ENCODE measurements at regions not wholly inside any gene's neighbourhood (a gene's known extent, or its start where the extent isn't known, plus 50 kb on each side); places are given as distances from the start of the nearest gene placed in this dataset.

DNA sequence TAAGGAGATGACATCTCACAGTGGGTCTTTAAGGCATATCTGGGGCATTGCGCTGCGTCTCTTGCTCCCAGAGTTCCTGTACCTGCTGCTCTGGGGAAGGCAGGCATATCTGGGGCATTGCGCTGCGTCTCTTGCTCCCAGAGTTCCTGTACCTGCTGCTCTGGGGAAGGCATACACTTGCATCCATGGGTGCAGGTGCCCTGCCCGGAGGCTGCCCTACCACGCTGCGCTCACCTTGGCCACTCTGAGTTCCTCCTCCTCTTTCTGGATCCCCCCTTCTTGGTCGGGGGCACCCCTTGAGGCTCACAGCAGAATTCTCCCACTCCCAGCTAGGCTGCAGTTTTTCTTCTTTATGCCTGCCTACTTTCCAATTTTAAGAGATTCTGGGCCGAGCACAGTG is 60.9 kb upstream of the TMTC4 start:
- Mint-ChIP-seq H3K4me1 (ENCODE audit: low read depth, unreplicated experiment) (peaks cover 5% of the 10 kb centered on the region), H3K9me3 (ENCODE audit: unreplicated experiment) (peaks cover 3% of the 10 kb centered on the region), H3K27ac (ENCODE audit: unreplicated experiment) (no peak overlapping the region), H3K27me3 (ENCODE audit: unreplicated experiment) (peaks cover 3% of the 10 kb centered on the region), H3K4me3 (ENCODE audit: unreplicated experiment) (no peak overlapping the region), H3K36me3 (ENCODE audit: unreplicated experiment) (peaks cover 14% of the 10 kb centered on the region)
- no peak for DNase-seq
- TF ChIP-seq, protein P1, sequence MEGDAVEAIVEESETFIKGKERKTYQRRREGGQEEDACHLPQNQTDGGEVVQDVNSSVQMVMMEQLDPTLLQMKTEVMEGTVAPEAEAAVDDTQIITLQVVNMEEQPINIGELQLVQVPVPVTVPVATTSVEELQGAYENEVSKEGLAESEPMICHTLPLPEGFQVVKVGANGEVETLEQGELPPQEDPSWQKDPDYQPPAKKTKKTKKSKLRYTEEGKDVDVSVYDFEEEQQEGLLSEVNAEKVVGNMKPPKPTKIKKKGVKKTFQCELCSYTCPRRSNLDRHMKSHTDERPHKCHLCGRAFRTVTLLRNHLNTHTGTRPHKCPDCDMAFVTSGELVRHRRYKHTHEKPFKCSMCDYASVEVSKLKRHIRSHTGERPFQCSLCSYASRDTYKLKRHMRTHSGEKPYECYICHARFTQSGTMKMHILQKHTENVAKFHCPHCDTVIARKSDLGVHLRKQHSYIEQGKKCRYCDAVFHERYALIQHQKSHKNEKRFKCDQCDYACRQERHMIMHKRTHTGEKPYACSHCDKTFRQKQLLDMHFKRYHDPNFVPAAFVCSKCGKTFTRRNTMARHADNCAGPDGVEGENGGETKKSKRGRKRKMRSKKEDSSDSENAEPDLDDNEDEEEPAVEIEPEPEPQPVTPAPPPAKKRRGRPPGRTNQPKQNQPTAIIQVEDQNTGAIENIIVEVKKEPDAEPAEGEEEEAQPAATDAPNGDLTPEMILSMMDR (IDR thresholded peaks at IDR 0.05; ENCODE audit: partially characterized antibody, unreplicated experiment): no peak

GRCh38 chr13:100734194-100734720 is 59.7 kb upstream of the TMTC4 start:
- no peak for DNase-seq
- Mint-ChIP-seq H3K4me1 (ENCODE audit: low read depth, unreplicated experiment) (peaks cover 2% of the 10 kb centered on the region), H3K27me3 (ENCODE audit: unreplicated experiment) (peaks cover 3% of the 10 kb centered on the region), H3K9me3 (ENCODE audit: unreplicated experiment) (peaks cover 3% of the 10 kb centered on the region), H3K4me3 (ENCODE audit: unreplicated experiment) (no peak overlapping the region), H3K36me3 (ENCODE audit: unreplicated experiment) (peaks cover 14% of the 10 kb centered on the region), H3K27ac (ENCODE audit: unreplicated experiment) (no peak overlapping the region)
- TF ChIP-seq, protein P1 (IDR thresholded peaks at IDR 0.05; ENCODE audit: partially characterized antibody, unreplicated experiment): no peak

DNA sequence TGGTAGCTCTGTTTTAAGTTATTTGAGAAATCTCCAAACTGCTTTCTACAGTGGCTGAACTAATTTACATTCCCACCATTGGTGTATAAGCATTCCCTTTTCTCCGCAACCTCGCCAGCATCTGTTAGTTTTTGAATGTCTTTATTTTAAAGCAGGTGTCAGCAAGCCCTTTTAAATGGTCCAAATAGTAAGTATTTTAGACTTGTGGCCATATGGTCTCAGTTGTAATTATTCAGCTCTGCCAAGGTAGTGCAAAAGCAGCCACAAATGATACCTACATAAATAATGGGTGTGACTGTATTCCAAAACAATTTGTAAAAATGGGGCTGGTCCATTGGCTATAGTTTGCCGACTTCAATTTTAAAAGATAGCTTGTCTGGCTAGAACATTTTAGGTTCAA is 58.7 kb upstream of the TMTC4 start:
- peaks cover 14% of the 10 kb centered on the region for H3K36me3 Mint-ChIP-seq (ENCODE audit: unreplicated experiment)
- no peak overlapping the region for H3K4me3 Mint-ChIP-seq (ENCODE audit: unreplicated experiment)
- TF ChIP-seq, protein P1 (IDR thresholded peaks at IDR 0.05; ENCODE audit: partially characterized antibody, unreplicated experiment): no peak
- H3K27ac Mint-ChIP-seq (ENCODE audit: unreplicated experiment): no peak overlapping the region
- H3K4me1 Mint-ChIP-seq (ENCODE audit: low read depth, unreplicated experiment): peaks cover 2% of the 10 kb centered on the region
- H3K27me3 Mint-ChIP-seq (ENCODE audit: unreplicated experiment): peaks cover 2% of the 10 kb centered on the region
- H3K9me3 Mint-ChIP-seq (ENCODE audit: unreplicated experiment): peaks cover 2% of the 10 kb centered on the region
- no peak for DNase-seq

- TF ChIP-seq, protein P1 (IDR thresholded peaks at IDR 0.05; ENCODE audit: partially characterized antibody, unreplicated experiment): no peak
- DNase-seq: no peak
Measured at GRCh38 chr13:100728201-100728600, 53.6 kb upstream of the TMTC4 start.

DNA sequence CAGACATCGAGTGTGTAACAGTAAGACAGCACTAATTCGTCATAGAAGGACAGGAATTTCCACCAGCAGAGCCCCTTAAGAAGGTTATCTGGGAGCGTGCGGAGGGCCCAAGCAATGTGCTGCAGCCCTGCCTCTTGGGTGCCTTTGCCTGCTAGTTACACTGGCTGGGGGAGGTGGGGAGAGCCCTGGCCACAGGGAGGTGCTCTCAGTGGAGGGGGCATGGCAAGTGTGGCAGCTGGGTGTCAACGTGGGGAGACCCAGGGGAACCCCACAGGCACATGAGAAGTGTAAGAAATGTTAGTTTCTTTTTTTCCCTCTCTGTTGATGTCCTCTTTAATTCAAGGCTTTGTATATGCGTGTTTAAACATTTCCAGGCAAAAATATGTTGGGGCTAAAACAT is 50.9 kb upstream of the TMTC4 start:
- H3K36me3 Mint-ChIP-seq (ENCODE audit: unreplicated experiment): no peaks in the 10 kb centered on the region
- H3K27ac Mint-ChIP-seq (ENCODE audit: unreplicated experiment): no peak overlapping the region
- DNase-seq: no peak
- peaks cover 1% of the 10 kb centered on the region for H3K4me1 Mint-ChIP-seq (ENCODE audit: low read depth, unreplicated experiment)
- TF ChIP-seq, protein P1 (IDR thresholded peaks at IDR 0.05; ENCODE audit: partially characterized antibody, unreplicated experiment): no peak
- no peak overlapping the region for H3K4me3 Mint-ChIP-seq (ENCODE audit: unreplicated experiment)
- no peaks in the 10 kb centered on the region for H3K9me3 Mint-ChIP-seq (ENCODE audit: unreplicated experiment)
- peaks cover 2% of the 10 kb centered on the region for H3K27me3 Mint-ChIP-seq (ENCODE audit: unreplicated experiment)

More at GRCh38 chr13:100728201-100728600, 53.6 kb upstream of the TMTC4 start:
- Mint-ChIP-seq H3K4me1 (ENCODE audit: low read depth, unreplicated experiment) (peaks cover 2% of the 10 kb centered on the region), H3K36me3 (ENCODE audit: unreplicated experiment) (peaks cover 14% of the 10 kb centered on the region), H3K27me3 (ENCODE audit: unreplicated experiment) (peaks cover 3% of the 10 kb centered on the region), H3K4me3 (ENCODE audit: unreplicated experiment) (no peak overlapping the region), H3K9me3 (ENCODE audit: unreplicated experiment) (peaks cover 2% of the 10 kb centered on the region), H3K27ac (ENCODE audit: unreplicated experiment) (no peak overlapping the region)

Data from glutamatergic neuron (in vitro differentiated cells).